ENCODE measurements at regions not wholly inside any gene's neighbourhood (a gene's known extent, or its start where the extent isn't known, plus 50 kb on each side); places are given as distances from the start of the nearest gene placed in this dataset.

DNA sequence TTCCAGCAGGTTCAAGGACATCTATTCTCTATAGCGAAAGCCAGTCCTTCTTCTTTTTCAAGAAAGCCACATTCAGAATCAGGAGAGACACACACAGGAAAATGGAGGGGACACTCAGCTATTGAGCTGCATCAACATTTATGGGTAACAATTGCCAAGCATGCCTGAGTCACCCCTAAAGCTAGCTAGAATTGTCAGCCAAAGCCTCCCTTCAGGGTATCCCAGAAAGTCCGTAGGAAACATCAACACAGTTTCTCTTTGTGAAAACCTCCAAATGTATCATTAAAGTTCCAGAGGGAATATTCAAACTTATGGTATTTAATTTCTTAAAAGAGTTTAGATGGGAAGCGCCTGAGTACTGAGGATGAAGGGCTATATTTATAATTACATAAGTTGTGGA, 331.1 kb upstream of the SLC7A11 start:
- Histone ChIP-seq H3K36me3 (ENCODE audit: insufficient read depth) (no peaks in the 10 kb centered on the region), H3K27ac (ENCODE audit: low read depth) (no peak overlapping the region), H3K4me1 (ENCODE audit: insufficient read depth) (no peaks in the 10 kb centered on the region), H3K4me3 (ENCODE audit: low read depth, low read length) (no peak overlapping the region)
- 70% methylated on average over 3 of the region's 3 CpGs for WGBS
- DNase-seq (ENCODE audit: extremely low spot score): no peak

DNA sequence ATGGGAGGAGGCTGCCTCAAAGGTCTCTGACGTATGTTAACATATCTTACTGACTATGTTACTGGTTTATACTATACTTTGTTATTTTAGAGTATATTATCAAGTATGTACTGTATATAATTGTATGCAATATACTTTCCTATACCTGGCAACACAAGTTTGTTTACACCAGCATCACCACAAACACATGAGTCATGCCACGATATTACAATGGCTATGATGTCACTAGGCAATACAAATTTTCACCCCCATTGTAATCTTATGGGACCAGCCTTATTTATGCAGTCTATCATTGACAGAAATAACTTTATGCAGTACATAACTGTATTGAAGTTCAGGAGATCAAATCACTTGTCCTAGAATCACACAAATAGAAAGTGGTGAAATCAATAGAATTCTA, 329.9 kb upstream of the SLC7A11 start:
- H3K4me1 ChIP-seq (ENCODE audit: insufficient read depth): no peaks in the 10 kb centered on the region
- no peak for DNase-seq (ENCODE audit: extremely low spot score)
- H3K36me3 ChIP-seq (ENCODE audit: insufficient read depth): no peaks in the 10 kb centered on the region
- no peak overlapping the region for H3K27ac ChIP-seq (ENCODE audit: low read depth)
- no peak overlapping the region for H3K4me3 ChIP-seq (ENCODE audit: low read depth, low read length)
- 70% methylated on average over 2 of the region's 2 CpGs for WGBS

DNA sequence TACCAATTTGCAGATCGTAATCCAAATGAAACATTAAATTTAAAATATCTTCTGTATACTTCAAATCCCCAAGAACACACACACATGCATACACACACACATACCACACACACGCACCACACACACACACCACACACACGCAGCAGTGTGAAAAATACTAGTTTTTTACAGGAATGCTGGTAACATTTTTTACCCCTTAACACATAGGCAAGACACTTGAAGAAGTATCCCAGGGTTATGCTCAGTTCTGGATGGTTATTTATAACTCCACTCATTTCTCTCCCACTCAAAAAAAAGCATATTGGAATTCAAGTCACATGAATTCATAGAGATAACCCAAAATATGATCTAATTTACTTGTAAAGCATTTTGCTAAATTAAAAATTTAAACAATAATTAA, 325.5 kb upstream of the SLC7A11 start:
- no peak for DNase-seq (ENCODE audit: extremely low spot score)
- WGBS: 74% methylated on average over 3 of the region's 3 CpGs
- Histone ChIP-seq H3K36me3 (ENCODE audit: insufficient read depth) (no peaks in the 10 kb centered on the region), H3K4me3 (ENCODE audit: low read depth, low read length) (no peak overlapping the region), H3K4me1 (ENCODE audit: insufficient read depth) (no peaks in the 10 kb centered on the region), H3K27ac (ENCODE audit: low read depth) (no peak overlapping the region)

DNA sequence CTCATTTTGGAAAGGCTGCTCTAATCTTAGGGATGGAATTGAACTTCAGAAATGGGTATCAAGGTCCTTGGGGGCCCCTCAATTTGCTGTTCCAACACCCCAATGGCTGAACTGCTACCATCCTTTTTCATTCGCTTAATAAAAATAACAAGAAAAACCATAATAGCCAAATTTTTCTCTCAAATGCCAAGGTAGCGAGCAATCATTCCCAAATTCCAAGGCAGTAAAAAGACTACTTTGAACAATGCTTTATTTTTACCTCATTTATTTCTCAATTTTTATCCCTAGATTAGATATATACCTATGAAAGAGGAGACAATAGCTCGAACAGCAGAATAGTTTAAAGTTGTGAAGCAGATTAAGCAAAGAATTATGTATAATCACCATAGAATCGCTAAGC, 323.4 kb upstream of the SLC7A11 start:
- Histone ChIP-seq H3K4me1 (ENCODE audit: insufficient read depth) (no peaks in the 10 kb centered on the region), H3K4me3 (ENCODE audit: low read depth, low read length) (no peak overlapping the region), H3K36me3 (ENCODE audit: insufficient read depth) (no peaks in the 10 kb centered on the region), H3K27ac (ENCODE audit: low read depth) (no peak overlapping the region)
- no peak for DNase-seq (ENCODE audit: extremely low spot score)
- 94% methylated on average over 4 of the region's 4 CpGs for WGBS

DNA sequence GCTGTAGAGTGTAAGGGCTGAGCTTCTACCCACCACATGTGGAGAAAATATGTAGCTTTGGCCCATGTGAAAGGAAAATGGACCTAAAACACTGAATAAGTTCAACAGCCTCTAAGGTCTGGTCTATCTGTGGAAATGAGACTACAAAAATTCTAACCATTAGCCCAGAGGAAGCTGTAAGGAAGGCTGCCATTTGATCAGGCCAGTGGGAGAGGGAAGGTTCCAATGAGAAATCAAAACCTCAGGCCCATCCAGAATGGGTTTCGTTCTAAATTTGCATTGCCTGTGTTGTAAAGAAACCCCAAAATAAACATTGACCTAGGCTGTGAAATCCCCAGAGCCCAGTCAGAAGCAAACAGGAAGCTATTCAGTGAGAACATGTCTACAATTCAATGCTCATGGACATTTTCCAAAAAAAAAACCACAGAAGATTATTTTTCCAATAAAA, 320.4 kb upstream of the SLC7A11 start:
- no peaks in the 10 kb centered on the region for H3K36me3 ChIP-seq (ENCODE audit: insufficient read depth)
- no peak overlapping the region for H3K27ac ChIP-seq (ENCODE audit: low read depth)
- 13% methylated on average over 1 of the region's 1 CpG for WGBS
- no peaks in the 10 kb centered on the region for H3K4me1 ChIP-seq (ENCODE audit: insufficient read depth)
- no peak for DNase-seq (ENCODE audit: extremely low spot score)
- no peak overlapping the region for H3K4me3 ChIP-seq (ENCODE audit: low read depth, low read length)

DNA sequence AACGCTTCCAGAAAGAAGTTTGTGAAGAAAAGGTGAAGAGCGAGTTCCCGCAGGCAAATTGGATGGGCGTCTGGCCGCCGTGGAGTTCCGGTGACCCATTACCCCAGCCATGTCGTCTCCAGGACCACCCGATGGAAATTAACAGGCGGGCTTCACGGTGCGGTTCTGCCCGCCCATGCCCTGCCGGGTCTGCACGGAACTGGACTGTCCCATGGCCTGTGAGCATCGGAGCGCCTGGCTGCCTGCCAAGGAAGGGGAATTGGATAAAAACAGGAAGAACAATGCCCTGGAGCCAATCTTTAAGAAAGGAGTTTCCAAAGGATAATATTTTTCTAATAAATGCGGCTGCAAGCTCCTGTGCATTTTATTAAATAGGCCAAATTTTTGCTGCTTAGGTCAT, 319.8 kb upstream of the SLC7A11 start:
- Histone ChIP-seq H3K27ac (ENCODE audit: low read depth) (no peak overlapping the region), H3K4me1 (ENCODE audit: insufficient read depth) (no peaks in the 10 kb centered on the region), H3K4me3 (ENCODE audit: low read depth, low read length) (no peak overlapping the region), H3K36me3 (ENCODE audit: insufficient read depth) (no peaks in the 10 kb centered on the region)
- 87% methylated on average over 18 of the region's 18 CpGs for WGBS
- no peak for DNase-seq (ENCODE audit: extremely low spot score)

DNA sequence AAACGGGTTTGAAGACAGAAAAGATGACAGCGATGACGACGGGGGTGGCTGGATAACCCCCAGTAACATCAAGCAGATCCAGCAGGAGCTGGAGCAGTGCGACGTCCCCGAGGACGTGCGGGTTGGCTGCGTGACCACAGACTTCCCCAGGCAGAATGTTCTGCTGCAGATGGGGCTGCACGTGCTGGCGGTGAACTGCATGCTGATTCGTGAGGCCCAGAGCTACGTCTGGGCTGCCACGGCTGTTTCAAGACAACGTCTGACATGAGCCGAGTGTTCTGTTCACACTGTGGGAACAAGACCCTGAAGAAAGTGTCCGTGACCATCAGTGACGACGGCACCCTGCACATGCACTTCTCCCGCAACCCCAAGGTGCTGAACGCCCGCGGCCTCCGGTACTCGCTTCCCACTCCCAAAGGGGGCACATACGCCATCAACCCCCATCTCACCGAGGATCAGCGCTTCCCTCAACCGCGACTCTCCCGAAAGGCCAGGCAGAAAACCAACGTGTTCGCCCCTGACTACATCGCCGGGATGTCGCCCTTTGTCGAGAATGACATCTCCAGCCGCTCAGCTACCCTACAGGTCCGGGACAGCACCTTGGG, 319.2 kb upstream of the SLC7A11 start:
- Histone ChIP-seq H3K4me3 (ENCODE audit: low read depth, low read length) (no peak overlapping the region), H3K4me1 (ENCODE audit: insufficient read depth) (no peaks in the 10 kb centered on the region), H3K27ac (ENCODE audit: low read depth) (no peak overlapping the region), H3K36me3 (ENCODE audit: insufficient read depth) (no peaks in the 10 kb centered on the region)
- WGBS: 92% methylated on average over 40 of the region's 40 CpGs
- DNase-seq (ENCODE audit: extremely low spot score): no peak

DNA sequence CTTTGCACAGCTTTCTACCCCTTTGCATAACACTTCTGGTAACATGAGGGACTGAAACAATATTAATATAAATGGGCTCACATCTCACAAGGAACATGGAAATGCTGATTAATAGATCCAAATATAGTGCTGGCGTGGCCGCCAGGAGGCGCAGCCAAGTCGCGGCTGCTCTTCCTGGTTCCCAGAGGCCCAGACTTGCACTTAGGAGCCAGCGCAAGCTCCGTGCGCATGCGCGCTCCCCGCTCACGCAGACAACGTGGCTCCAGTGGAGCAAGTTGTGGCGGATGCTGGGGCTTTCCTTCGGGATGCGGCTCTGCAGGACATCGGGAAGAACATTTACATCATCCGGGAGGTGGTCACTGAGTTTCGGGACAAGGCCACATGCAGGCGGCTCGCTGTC, 318.3 kb upstream of the SLC7A11 start:
- no peak overlapping the region for H3K4me3 ChIP-seq (ENCODE audit: low read depth, low read length)
- WGBS: 89% methylated on average over 21 of the region's 21 CpGs
- no peaks in the 10 kb centered on the region for H3K4me1 ChIP-seq (ENCODE audit: insufficient read depth)
- no peak for DNase-seq (ENCODE audit: extremely low spot score)
- H3K27ac ChIP-seq (ENCODE audit: low read depth): no peak overlapping the region
- no peaks in the 10 kb centered on the region for H3K36me3 ChIP-seq (ENCODE audit: insufficient read depth)

DNA sequence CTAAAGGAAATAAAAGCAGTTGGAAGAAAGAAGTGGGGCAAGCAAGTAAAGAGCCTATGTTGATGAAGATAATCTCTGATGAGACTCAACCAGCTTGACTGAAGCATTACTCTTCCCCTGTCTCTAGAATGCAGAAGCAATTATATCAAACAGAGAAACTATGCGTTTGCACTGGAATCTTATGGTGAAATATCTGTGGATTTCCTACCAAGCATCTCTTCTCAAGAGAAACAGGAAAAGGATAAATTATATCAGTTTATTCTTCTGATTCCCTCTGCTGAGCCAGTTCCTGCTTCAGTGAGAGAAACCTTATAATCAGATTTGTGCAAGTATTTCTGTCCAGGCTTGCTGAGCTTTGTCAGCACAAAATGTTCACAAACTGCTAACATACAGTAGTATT, 316.7 kb upstream of the SLC7A11 start:
- H3K36me3 ChIP-seq (ENCODE audit: insufficient read depth): no peaks in the 10 kb centered on the region
- 53% methylated on average over 1 of the region's 1 CpG for WGBS
- no peak for DNase-seq (ENCODE audit: extremely low spot score)

DNA sequence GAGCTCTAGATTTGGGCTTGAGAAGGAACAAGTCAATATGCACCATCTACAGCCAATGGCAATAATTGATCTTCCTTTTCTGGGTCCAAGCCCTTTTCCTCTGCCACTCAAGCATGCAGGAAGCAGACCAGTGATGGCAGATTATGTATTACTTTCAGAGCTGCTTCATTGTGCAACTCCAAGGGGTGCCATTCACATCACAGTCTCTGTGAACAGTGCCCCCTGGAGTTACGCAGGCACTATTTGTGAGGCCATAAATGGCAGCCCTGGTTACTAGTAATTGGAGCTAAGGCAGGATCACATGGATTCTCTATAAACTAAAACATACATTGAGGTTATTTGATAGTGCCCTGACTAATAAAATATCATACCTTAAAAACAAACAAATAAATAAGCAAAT, 313.4 kb upstream of the SLC7A11 start:
- DNase-seq (ENCODE audit: extremely low spot score): no peak
- H3K27ac ChIP-seq (ENCODE audit: low read depth): no peak overlapping the region
- no peak overlapping the region for H3K4me3 ChIP-seq (ENCODE audit: low read depth, low read length)
- no peaks in the 10 kb centered on the region for H3K4me1 ChIP-seq (ENCODE audit: insufficient read depth)
- no peaks in the 10 kb centered on the region for H3K36me3 ChIP-seq (ENCODE audit: insufficient read depth)
- 88% methylated on average over 1 of the region's 1 CpG for WGBS

More for the DNA sequence above, 316.7 kb upstream of the SLC7A11 start:
- Histone ChIP-seq H3K27ac (ENCODE audit: low read depth) (no peak overlapping the region), H3K4me3 (ENCODE audit: low read depth, low read length) (no peak overlapping the region), H3K4me1 (ENCODE audit: insufficient read depth) (no peaks in the 10 kb centered on the region)

DNA sequence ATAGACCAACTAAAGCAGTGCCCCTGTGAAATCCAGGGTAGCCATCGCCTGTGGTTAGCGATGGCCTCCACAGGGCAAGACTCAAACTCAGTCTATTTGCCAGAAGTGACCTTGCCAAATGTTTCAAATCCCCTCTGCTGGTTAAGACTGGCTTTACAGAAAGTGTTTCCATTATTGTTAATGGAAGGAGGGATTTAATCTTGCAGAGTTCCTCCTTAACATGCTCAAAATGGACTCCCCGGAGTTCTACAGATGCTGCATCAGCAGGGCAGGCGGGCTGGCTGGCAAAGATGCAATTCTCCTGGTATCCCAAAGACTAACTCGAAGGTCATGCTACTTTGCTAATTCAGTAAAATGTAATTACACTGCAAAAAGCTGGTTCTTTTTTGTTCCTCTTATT, 313.0 kb upstream of the SLC7A11 start:
- no peaks in the 10 kb centered on the region for H3K36me3 ChIP-seq (ENCODE audit: insufficient read depth)
- H3K27ac ChIP-seq (ENCODE audit: low read depth): no peak overlapping the region
- 84% methylated on average over 5 of the region's 5 CpGs for WGBS
- DNase-seq (ENCODE audit: extremely low spot score): no peak
- no peak overlapping the region for H3K4me3 ChIP-seq (ENCODE audit: low read depth, low read length)
- H3K4me1 ChIP-seq (ENCODE audit: insufficient read depth): no peaks in the 10 kb centered on the region

DNA sequence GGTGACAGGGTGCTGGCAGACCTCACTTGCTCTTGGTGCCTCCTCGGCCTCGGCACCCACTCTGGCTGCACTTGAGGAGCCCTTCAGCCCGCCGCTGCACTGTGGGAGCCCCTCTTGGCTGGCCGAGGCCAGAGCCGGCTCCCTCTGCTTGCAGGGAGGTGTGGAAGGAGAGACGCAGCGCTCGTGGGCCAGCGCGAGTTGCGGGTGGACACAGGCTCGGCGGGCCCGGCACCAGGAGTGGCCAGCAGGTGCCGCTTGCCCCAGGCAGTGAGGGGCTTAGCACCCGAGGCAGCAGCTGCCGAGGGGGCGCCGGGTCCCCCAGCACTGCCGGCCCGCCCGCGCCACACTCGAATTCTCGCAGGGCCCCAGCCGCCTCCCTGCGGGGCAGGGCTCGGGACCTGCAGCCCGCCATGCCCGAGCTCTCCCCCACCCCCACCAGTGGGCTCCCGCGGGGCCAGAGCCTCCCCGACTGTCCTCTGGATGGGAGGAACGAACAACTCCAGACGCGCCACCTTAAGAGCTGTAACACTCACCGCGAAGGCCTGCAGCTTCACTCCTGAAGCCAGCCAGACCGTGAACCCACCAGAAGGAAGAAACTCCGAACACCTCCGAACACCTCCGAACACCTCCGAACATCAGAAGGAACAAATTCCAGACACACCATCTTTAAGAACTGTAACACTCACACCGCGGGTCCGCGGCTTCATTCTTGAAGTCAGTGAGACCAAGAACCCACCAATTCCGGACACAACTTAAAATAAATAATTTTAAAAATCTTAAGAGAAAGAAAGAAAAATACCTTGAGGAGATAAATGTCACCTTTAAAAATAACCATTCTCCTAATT, 311.1 kb upstream of the SLC7A11 start:
- Histone ChIP-seq H3K36me3 (ENCODE audit: insufficient read depth) (no peaks in the 10 kb centered on the region), H3K4me3 (ENCODE audit: low read depth, low read length) (no peak overlapping the region), H3K4me1 (ENCODE audit: insufficient read depth) (no peaks in the 10 kb centered on the region), H3K27ac (ENCODE audit: low read depth) (no peak overlapping the region)
- no peak for DNase-seq (ENCODE audit: extremely low spot score)
- WGBS: 61% methylated on average over 49 of the region's 49 CpGs

DNA sequence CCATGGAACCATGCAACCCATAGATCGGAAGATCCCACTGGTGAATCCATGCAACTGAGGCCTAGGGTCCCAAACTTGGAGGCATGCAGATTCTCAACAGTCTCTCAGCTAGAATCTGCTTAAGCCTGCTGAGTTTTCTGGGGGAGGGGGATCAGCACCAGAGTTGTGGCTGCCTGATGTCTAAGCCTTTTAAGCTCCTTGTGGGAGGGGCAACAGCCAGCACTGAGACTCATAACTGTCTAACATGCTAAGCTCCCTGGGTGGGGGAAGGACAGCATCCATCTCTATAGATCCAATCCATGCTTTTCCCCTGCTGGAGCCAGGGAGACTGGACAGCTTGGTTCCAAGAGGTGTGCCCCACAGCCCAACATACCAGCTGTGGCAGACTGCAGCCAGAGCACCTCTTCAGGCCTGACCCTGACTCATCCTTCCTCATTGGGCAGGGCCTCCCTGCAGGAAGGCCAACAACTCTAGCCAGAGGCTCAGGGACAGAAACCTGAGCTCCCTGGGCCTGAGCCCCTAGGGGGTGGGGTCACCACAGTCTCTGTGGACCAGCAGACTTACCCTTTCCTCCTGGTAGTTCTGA, 300.1 kb upstream of the SLC7A11 start:
- Histone ChIP-seq H3K4me3 (ENCODE audit: low read depth, low read length) (no peak overlapping the region), H3K36me3 (ENCODE audit: insufficient read depth) (no peaks in the 10 kb centered on the region), H3K4me1 (ENCODE audit: insufficient read depth) (no peaks in the 10 kb centered on the region), H3K27ac (ENCODE audit: low read depth) (no peak overlapping the region)
- no peak for DNase-seq (ENCODE audit: extremely low spot score)
- WGBS: 100% methylated on average over 1 of the region's 1 CpG
